ENCODE measurements at regions not wholly inside any gene's neighbourhood (a gene's known extent, or its start where the extent isn't known, plus 50 kb on each side); places are given as distances from the start of the nearest gene placed in this dataset.

DNA sequence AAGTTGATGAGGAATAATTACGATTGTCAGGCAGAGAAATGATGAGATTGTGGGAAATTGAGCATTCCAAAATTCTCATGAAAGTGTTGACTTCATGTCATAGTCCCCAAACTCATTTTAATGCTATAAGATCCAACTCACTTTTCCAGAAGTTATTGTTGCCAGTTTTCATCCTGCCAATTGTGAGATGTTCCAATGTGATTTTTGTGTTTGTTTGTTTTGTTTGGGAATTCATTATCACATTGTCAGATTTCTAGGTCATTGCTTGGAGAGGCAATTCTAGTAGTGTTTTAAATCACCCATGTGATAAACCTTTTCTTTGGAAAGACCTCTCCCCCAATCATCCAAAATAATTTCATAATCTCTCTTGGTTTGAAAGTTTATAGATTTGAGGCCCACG lies 86.0 kb upstream of the ACVR2A start:
- Histone ChIP-seq H3K27me3 (ENCODE audit: control insufficient read depth, insufficient read depth, low read length) (no peaks in the 10 kb centered on the region), H3K4me1 (ENCODE audit: control insufficient read depth, insufficient read depth, low read length) (no peaks in the 10 kb centered on the region), H3K36me3 (ENCODE audit: control insufficient read depth, insufficient read depth, low read length) (no peaks in the 10 kb centered on the region), H3K4me3 (ENCODE audit: low read length) (no peak overlapping the region), H3K27ac (ENCODE audit: low read depth, low read length) (no peak overlapping the region), H3K9ac (ENCODE audit: low read length) (no peak overlapping the region)

DNA sequence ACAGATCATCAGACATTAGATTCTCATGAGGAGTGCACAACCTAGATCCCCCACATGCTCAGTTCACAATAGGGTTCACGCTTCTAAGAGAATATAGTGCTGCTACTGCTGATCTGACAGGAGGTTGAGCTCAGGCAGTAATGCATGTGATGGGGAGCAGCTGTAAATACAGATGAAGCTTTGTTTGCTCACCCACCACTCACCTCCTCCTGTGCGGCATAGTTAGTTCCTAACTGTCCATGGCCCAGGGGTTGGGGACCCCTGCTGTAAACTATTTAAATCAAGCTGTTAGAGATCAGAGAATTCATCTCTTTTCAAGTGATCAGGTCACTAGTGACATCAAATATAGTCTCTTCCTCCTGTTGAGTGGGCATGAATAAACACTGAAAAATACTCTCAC lies 88.8 kb upstream of the ACVR2A start:
- no peaks in the 10 kb centered on the region for H3K4me1 ChIP-seq (ENCODE audit: control insufficient read depth, insufficient read depth, low read length)
- H3K9ac ChIP-seq (ENCODE audit: low read length), result no peak overlapping the region
- H3K36me3 ChIP-seq (ENCODE audit: control insufficient read depth, insufficient read depth, low read length), result no peaks in the 10 kb centered on the region
- H3K27me3 ChIP-seq (ENCODE audit: control insufficient read depth, insufficient read depth, low read length), result no peaks in the 10 kb centered on the region
- H3K27ac ChIP-seq (ENCODE audit: low read depth, low read length), result no peak overlapping the region
- no peak overlapping the region for H3K4me3 ChIP-seq (ENCODE audit: low read length)

DNA sequence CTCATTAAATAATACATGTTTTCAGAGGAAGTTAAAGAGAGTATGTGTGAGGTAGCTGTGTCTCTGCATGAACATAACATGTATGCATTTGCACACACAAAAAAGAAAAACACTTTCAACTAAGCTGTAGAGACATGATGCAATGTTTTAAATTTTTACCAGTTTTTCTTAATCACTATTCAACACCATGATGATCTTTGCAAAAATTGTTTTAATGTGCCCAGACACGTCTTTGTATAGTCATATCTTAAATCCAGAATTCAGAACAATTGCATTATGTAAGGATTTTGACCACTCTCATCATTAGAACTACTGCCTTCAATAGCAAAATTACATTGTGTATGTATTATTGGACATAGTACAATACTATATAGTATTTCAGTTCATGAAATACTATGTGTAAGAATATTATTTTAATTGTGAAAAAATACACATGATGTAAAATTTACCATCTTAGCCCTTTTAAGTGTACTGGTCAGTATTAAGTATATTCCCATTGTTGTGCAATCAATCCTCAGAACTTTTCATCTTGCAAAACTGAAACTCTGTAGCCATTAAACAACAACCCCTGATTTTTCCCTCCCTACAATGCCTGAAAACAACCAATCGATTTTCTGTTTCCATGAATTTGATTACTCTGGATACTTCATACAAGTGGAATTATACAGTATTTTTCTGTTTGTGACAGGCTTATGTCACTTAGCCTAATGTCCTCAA lies 104.5 kb upstream of the ACVR2A start:
- H3K27me3 ChIP-seq (ENCODE audit: control insufficient read depth, insufficient read depth, low read length), result no peaks in the 10 kb centered on the region
- no peaks in the 10 kb centered on the region for H3K36me3 ChIP-seq (ENCODE audit: control insufficient read depth, insufficient read depth, low read length)
- H3K4me3 ChIP-seq (ENCODE audit: low read length), result no peak overlapping the region
- no peaks in the 10 kb centered on the region for H3K4me1 ChIP-seq (ENCODE audit: control insufficient read depth, insufficient read depth, low read length)
- no peak overlapping the region for H3K27ac ChIP-seq (ENCODE audit: low read depth, low read length)
- no peak overlapping the region for H3K9ac ChIP-seq (ENCODE audit: low read length)

DNA sequence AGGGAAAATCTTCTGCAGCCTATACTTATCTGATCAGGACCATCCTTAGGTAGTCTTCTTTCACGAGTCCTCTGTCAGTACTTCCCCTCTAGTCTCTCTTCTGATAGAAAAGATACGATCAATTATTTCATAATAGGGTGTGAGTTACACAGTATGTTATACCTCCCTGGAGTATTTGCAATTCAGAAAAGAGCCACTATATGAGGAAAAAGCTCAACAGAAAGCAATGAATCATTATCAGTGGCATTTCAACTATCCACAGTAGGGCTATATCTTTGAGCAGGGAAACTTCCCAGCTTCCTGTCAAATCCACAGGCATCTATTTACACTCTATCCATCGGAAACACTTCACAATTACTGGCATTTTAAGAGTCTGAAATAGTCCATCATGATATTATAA lies 105.3 kb upstream of the ACVR2A start:
- no peaks in the 10 kb centered on the region for H3K4me1 ChIP-seq (ENCODE audit: control insufficient read depth, insufficient read depth, low read length)
- no peaks in the 10 kb centered on the region for H3K36me3 ChIP-seq (ENCODE audit: control insufficient read depth, insufficient read depth, low read length)
- H3K27ac ChIP-seq (ENCODE audit: low read depth, low read length), result no peak overlapping the region
- H3K9ac ChIP-seq (ENCODE audit: low read length), result no peak overlapping the region
- H3K4me3 ChIP-seq (ENCODE audit: low read length), result no peak overlapping the region
- H3K27me3 ChIP-seq (ENCODE audit: control insufficient read depth, insufficient read depth, low read length), result no peaks in the 10 kb centered on the region

DNA sequence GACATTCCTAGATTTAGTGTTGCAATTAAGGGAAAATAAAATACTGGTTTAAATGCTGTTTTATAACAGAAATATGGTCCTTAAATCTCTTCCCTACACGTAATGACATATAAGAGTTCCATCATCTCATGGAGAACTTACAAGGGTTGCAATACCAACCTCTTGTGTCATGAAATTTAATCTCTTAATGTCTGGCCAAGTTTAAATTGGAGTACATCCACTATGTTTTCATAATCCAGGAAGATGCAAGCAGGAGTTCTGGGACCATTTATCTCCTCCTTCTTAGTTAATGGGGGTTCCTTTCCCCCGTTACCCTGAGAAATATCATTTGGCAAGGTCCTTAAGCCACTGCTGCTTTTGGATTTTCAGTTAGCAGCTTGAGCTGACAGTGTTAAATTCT lies 126.0 kb upstream of the ACVR2A start:
- no peak overlapping the region for H3K27ac ChIP-seq (ENCODE audit: low read depth, low read length)
- H3K4me3 ChIP-seq (ENCODE audit: low read length), result no peak overlapping the region
- H3K36me3 ChIP-seq (ENCODE audit: control insufficient read depth, insufficient read depth, low read length), result no peaks in the 10 kb centered on the region
- H3K9ac ChIP-seq (ENCODE audit: low read length), result no peak overlapping the region
- no peaks in the 10 kb centered on the region for H3K4me1 ChIP-seq (ENCODE audit: control insufficient read depth, insufficient read depth, low read length)
- no peaks in the 10 kb centered on the region for H3K27me3 ChIP-seq (ENCODE audit: control insufficient read depth, insufficient read depth, low read length)

DNA sequence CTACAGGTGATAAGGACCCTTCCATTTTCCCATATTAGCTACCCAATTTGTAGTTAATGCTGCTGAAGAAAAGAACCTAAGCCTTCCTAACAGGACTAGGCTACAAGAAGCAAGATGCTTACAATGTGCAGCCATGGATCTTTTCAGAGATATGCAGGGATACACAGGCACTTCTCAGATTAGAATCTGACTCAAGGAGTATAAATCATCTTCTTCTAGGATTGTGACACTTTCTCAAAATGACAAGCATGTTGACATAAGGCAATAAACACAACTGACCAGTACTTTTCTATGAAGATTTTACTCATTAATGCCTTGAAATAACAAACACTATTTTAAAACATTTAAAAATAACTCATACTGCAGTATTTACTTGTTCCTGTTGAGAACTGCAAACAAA lies 127.9 kb upstream of the ACVR2A start:
- Histone ChIP-seq H3K4me1 (ENCODE audit: control insufficient read depth, insufficient read depth, low read length) (no peaks in the 10 kb centered on the region), H3K36me3 (ENCODE audit: control insufficient read depth, insufficient read depth, low read length) (no peaks in the 10 kb centered on the region), H3K4me3 (ENCODE audit: low read length) (no peak overlapping the region), H3K27me3 (ENCODE audit: control insufficient read depth, insufficient read depth, low read length) (no peaks in the 10 kb centered on the region), H3K27ac (ENCODE audit: low read depth, low read length) (no peak overlapping the region), H3K9ac (ENCODE audit: low read length) (no peak overlapping the region)

DNA sequence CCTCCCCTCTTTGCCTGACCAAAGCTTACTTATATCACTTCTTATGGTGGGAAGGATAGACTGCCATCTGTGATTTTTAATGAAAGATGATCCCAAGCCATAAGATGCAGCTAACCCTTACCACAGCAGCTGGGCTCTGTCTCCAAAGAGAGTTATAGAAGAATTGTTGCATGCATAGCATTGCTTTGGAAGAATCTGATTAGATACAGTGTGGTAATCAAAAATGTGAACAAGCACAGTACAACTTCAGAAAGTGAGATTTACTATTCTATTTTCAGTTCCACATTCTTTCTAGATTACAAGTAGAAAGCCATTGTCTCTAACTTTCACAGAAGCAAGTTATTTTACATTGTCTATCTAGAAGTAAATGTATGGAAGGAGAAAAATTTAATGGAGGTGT lies 129.0 kb upstream of the ACVR2A start:
- no peaks in the 10 kb centered on the region for H3K4me1 ChIP-seq (ENCODE audit: control insufficient read depth, insufficient read depth, low read length)
- no peak overlapping the region for H3K27ac ChIP-seq (ENCODE audit: low read depth, low read length)
- H3K36me3 ChIP-seq (ENCODE audit: control insufficient read depth, insufficient read depth, low read length), result no peaks in the 10 kb centered on the region
- no peak overlapping the region for H3K4me3 ChIP-seq (ENCODE audit: low read length)
- H3K9ac ChIP-seq (ENCODE audit: low read length), result no peak overlapping the region
- H3K27me3 ChIP-seq (ENCODE audit: control insufficient read depth, insufficient read depth, low read length), result no peaks in the 10 kb centered on the region

DNA sequence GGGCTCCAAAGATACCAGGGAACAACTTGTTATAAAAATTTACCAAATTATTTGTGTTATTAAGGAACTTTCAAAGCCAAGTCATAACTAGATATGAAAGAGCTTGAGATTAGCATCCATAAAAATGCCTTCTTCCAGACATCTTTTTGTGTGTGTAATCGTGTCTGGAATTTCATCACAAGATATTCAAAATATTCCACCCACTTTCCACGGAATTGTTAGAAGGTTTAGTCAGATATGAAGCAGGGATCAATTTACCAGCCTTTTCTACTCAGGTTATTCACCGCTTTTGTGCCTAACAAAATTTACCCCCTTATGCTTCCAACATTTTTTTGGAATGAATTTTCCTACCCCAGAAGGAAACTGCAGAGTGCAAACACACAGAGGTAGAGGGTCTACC lies 130.2 kb upstream of the ACVR2A start:
- Histone ChIP-seq H3K4me1 (ENCODE audit: control insufficient read depth, insufficient read depth, low read length) (no peaks in the 10 kb centered on the region), H3K27ac (ENCODE audit: low read depth, low read length) (no peak overlapping the region), H3K9ac (ENCODE audit: low read length) (no peak overlapping the region), H3K4me3 (ENCODE audit: low read length) (no peak overlapping the region), H3K36me3 (ENCODE audit: control insufficient read depth, insufficient read depth, low read length) (no peaks in the 10 kb centered on the region), H3K27me3 (ENCODE audit: control insufficient read depth, insufficient read depth, low read length) (no peaks in the 10 kb centered on the region)

DNA sequence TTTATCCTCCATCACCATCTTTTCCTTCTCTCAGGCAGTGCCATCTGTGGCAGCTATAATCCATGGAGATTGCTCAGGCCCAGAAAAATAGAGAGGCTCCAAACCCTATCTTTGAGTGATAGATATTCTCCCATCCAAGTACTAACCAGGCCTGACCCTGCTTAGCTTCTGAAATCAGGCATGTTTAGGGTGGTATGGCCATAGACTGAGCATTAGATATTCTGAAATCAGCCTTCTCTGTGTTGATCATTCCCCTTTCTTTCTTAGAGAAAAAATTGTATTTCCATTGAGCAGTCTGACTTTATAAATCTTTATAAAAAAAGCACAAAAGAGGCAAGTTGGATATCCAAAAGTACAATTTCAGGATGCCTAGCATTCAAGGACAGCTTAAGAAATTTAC lies 131.5 kb upstream of the ACVR2A start:
- H3K9ac ChIP-seq (ENCODE audit: low read length), result no peak overlapping the region
- H3K4me1 ChIP-seq (ENCODE audit: control insufficient read depth, insufficient read depth, low read length), result no peaks in the 10 kb centered on the region

DNA sequence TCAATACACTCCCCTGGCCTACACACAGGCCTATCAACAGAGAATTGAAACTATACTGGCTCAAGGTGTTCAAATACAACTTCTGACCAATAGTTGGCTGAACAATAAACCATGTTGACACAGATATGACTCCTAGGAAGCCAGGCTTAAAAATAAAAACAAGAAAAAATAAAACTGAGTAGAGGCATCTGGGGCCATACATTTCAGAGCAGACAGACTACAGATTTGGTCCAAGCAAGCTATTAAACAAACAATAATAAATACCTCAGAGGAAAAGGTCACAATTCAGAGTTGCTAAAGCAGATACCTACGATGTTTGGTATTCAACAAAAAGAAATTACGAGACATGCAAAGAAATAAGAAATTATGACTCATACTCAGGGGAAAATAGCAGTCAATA lies 132.8 kb upstream of the ACVR2A start:
- Histone ChIP-seq H3K36me3 (ENCODE audit: control insufficient read depth, insufficient read depth, low read length) (no peaks in the 10 kb centered on the region), H3K9ac (ENCODE audit: low read length) (no peak overlapping the region), H3K27ac (ENCODE audit: low read depth, low read length) (no peak overlapping the region), H3K4me3 (ENCODE audit: low read length) (no peak overlapping the region), H3K27me3 (ENCODE audit: control insufficient read depth, insufficient read depth, low read length) (no peaks in the 10 kb centered on the region), H3K4me1 (ENCODE audit: control insufficient read depth, insufficient read depth, low read length) (no peaks in the 10 kb centered on the region)

More for the DNA sequence above, 131.5 kb upstream of the ACVR2A start:
- H3K4me3 ChIP-seq (ENCODE audit: low read length), result no peak overlapping the region
- no peak overlapping the region for H3K27ac ChIP-seq (ENCODE audit: low read depth, low read length)
- H3K36me3 ChIP-seq (ENCODE audit: control insufficient read depth, insufficient read depth, low read length), result no peaks in the 10 kb centered on the region
- no peaks in the 10 kb centered on the region for H3K27me3 ChIP-seq (ENCODE audit: control insufficient read depth, insufficient read depth, low read length)

DNA sequence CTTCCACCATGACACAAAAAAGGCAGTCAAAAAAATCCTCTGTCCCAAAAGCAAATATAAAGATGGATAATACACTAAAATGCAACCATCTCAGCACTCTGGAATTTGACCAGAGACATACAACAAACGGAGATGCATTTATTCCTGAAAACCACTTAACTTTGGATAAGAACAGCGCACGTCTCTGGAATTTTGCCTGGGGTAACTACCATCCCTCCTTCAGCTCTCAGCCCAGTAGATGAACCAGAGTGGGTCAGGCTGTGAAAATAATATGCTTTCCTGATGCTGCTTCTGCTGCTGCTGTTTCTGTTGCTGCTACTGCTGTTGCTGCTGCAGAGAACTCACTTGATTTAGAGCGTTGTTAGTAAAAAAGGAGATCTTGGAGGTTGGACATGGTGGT lies 133.8 kb upstream of the ACVR2A start:
- no peaks in the 10 kb centered on the region for H3K36me3 ChIP-seq (ENCODE audit: control insufficient read depth, insufficient read depth, low read length)
- no peaks in the 10 kb centered on the region for H3K27me3 ChIP-seq (ENCODE audit: control insufficient read depth, insufficient read depth, low read length)
- H3K27ac ChIP-seq (ENCODE audit: low read depth, low read length), result no peak overlapping the region
- H3K4me3 ChIP-seq (ENCODE audit: low read length), result no peak overlapping the region
- no peaks in the 10 kb centered on the region for H3K4me1 ChIP-seq (ENCODE audit: control insufficient read depth, insufficient read depth, low read length)
- no peak overlapping the region for H3K9ac ChIP-seq (ENCODE audit: low read length)

DNA sequence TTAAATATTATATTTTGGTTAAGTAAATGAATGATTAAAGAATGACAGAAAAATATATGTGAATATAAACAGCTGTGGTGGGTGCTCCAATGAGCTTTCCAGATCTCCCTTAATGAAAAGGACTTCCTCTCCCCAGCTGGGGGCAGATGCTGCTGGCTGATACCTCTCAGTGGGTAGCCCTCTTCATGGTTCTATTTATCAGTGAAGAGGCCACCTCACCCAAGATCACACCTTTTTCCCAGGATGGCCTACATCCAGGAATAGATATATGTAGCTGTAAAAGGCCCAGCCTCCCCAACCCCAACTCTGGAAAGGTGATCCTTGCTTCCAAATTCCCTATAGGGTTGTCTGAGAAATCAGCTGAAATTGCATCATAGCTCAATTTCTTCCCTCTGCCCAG lies 135.2 kb upstream of the ACVR2A start:
- no peak overlapping the region for H3K9ac ChIP-seq (ENCODE audit: low read length)
- no peak overlapping the region for H3K4me3 ChIP-seq (ENCODE audit: low read length)
- H3K36me3 ChIP-seq (ENCODE audit: control insufficient read depth, insufficient read depth, low read length), result no peaks in the 10 kb centered on the region
- no peaks in the 10 kb centered on the region for H3K27me3 ChIP-seq (ENCODE audit: control insufficient read depth, insufficient read depth, low read length)
- no peaks in the 10 kb centered on the region for H3K4me1 ChIP-seq (ENCODE audit: control insufficient read depth, insufficient read depth, low read length)
- no peak overlapping the region for H3K27ac ChIP-seq (ENCODE audit: low read depth, low read length)

DNA sequence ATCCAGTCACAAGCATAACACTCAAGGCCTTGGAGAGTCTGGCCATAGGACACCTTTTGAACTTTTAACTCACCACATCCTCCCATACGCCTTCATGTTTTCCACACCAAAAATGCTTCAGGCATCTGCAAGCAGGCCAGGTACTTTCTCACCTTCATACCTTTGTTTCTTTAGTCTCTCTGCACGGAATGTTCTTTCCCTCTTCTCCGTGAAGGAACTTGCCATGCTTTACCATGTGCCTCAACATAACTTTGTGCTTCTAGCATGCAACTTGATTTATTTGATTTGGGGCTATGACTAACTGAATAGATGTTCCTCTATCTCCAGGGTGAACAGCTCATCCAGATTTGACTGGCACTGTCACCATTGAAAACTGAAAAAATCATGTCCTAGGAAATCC lies 141.7 kb upstream of the ACVR2A start:
- Histone ChIP-seq H3K36me3 (ENCODE audit: control insufficient read depth, insufficient read depth, low read length) (no peaks in the 10 kb centered on the region), H3K27me3 (ENCODE audit: control insufficient read depth, insufficient read depth, low read length) (no peaks in the 10 kb centered on the region), H3K9ac (ENCODE audit: low read length) (no peak overlapping the region), H3K4me3 (ENCODE audit: low read length) (no peak overlapping the region), H3K27ac (ENCODE audit: low read depth, low read length) (no peak overlapping the region), H3K4me1 (ENCODE audit: control insufficient read depth, insufficient read depth, low read length) (no peaks in the 10 kb centered on the region)

All from rectal smooth muscle tissue (tissue), 1 donor.